H1 (cell line): ENCODE measurements at regions not wholly inside any gene's neighbourhood (a gene's known extent, or its start where the extent isn't known, plus 50 kb on each side); places are given as distances from the start of the nearest gene placed in this dataset.
A peak's percentile ranks its signal among the peaks of the same experiment; 100 is the strongest.

Source experiments
- CTCF ChIA-PET: fragments of 300-600 bp; sonication (Branson Sonifier 250); formaldehyde crosslinking; loops from one replicate; lab custom pipeline; 2021; ENCODE audit not compliant: partially characterized antibody; lab: Charles Lee
- POLR2A ChIA-PET: fragments of 300-600 bp; sonication (Branson Sonifier 250); formaldehyde crosslinking; loops from one replicate; lab custom pipeline; 2021; ENCODE audit warnings: inconsistent platforms; ENCODE audit not compliant: partially characterized antibody; lab: Charles Lee
- DNase-seq, 2 experiments: peaks; one replicate each; pipeline versions ENCODE4 v3.0.0 to v3.0.0-alpha.2; 2010 to 2022; ENCODE audit warnings: low spot score in 2 of 2, low read depth in 1 of 2, mixed read lengths in 1 of 2
- FAIRE-seq: peaks from 2 replicates; lab custom pipeline; 2011; peaks lifted over from hg19 to GRCh38; lab: Jason Lieb, UNC
- H2AFZ ChIP-seq: 2 replicates; pipeline ENCODE4 v1.8.1; 2012; ENCODE audit warnings: low read length, inconsistent platforms
- H2AK5ac ChIP-seq: 2 replicates; pipeline ENCODE4 v1.6.1; 2013; ENCODE audit warnings: low read depth, low read length
- H2BK120ac ChIP-seq: replicated peaks from 2 replicates; pipeline ENCODE3; 2013; ENCODE audit warnings: low read depth, low read length, inconsistent platforms
- H2BK12ac ChIP-seq: 2 replicates; pipeline ENCODE4 v1.6.1; 2013; ENCODE audit warnings: low read depth, low read length
- H2BK15ac ChIP-seq: 2 replicates; pipeline ENCODE4 v1.6.1; 2013; ENCODE audit warnings: low read length
- H2BK20ac ChIP-seq: 2 replicates; pipeline ENCODE4 v1.6.1; 2013; ENCODE audit warnings: low read length
- H2BK5ac ChIP-seq: 2 replicates; pipeline ENCODE4 v1.6.1; 2013; ENCODE audit warnings: low read depth, low read length
- H3K14ac ChIP-seq: 2 replicates; pipeline ENCODE4 v1.6.1; 2013; ENCODE audit warnings: inconsistent platforms; ENCODE audit not compliant: insufficient read length
- H3K18ac ChIP-seq: 2 replicates; pipeline ENCODE4 v1.6.1; 2013; ENCODE audit warnings: low read length; ENCODE audit errors: extremely low read depth
- H3K23ac ChIP-seq: 2 replicates; pipeline ENCODE4 v1.6.1; 2013; ENCODE audit warnings: inconsistent platforms; ENCODE audit not compliant: insufficient read length
- H3K23me2 ChIP-seq: 2 replicates; pipeline ENCODE4 v1.6.1; 2013; ENCODE audit warnings: low read depth, low read length
- H3K27ac ChIP-seq: 2 replicates; pipeline ENCODE4 v1.6.1; 2011; ENCODE audit warnings: low read depth, low read length, inconsistent platforms
- H3K27me3 ChIP-seq, 4 experiments: replicated peaks in 1 of 4; 1 replicate in 1 of 4; 2 replicates in 3 of 4; pipeline versions ENCODE4 v1.6.1 to v1.8.1; 2011 to 2013; ENCODE audit warnings: low read length in 3 of 4, mild to moderate bottlenecking in 3 of 4, inconsistent platforms in 2 of 4, mixed read lengths in 2 of 4, moderate library complexity in 1 of 4; ENCODE audit not compliant: control insufficient read depth in 3 of 4, insufficient read depth in 3 of 4; ENCODE audit errors: extremely low read depth in 1 of 4
- H3K36me3 ChIP-seq, 4 experiments: 2 replicates each; pipeline versions ENCODE4 v1.6.1 to v1.8.1; 2011 to 2013; ENCODE audit warnings: mild to moderate bottlenecking in 4 of 4, low read length in 3 of 4, moderate library complexity in 2 of 4, control low read depth in 1 of 4, inconsistent platforms in 1 of 4; ENCODE audit not compliant: insufficient read depth in 4 of 4, control insufficient read depth in 2 of 4
- H3K4ac ChIP-seq: replicated peaks from 2 replicates; pipeline ENCODE3; 2013; ENCODE audit warnings: low read length, low read depth, mixed read lengths, inconsistent platforms; ENCODE audit not compliant: insufficient read length
- H3K4me1 ChIP-seq, 4 experiments: replicated peaks in 1 of 4; 1 replicate in 1 of 4; 2 replicates in 3 of 4; pipeline versions ENCODE4 v1.6.1 to v1.8.1; 2011 to 2013; ENCODE audit warnings: low read length in 3 of 4, inconsistent platforms in 2 of 4, mixed read lengths in 1 of 4; ENCODE audit not compliant: insufficient read depth in 4 of 4, control insufficient read depth in 3 of 4
- H3K4me2 ChIP-seq, 2 experiments: 2 replicates each; pipeline versions ENCODE4 v1.6.1 to v1.8.1; 2011 to 2013; ENCODE audit warnings: low read depth in 2 of 2, low read length in 2 of 2, control low read depth in 1 of 2, inconsistent platforms in 1 of 2, mild to moderate bottlenecking in 1 of 2; ENCODE audit not compliant: insufficient read depth in 1 of 2
- H3K4me3 ChIP-seq, 4 experiments: fragments of 200-600, 300-600 bp in 1 of 4; sonication (generic), shearing (Covaris generic), sonication (Bioruptor Twin) in 1 of 4; 2 replicates each; pipeline versions ENCODE4 v1.5.1 to v1.8.1; 2011 to 2016; ENCODE audit warnings: low read length in 4 of 4, low read depth in 3 of 4, control low read depth in 2 of 4, inconsistent platforms in 2 of 4, mild to moderate bottlenecking in 2 of 4, mixed read lengths in 1 of 4, moderate library complexity in 1 of 4; ENCODE audit not compliant: insufficient read depth in 2 of 4; ENCODE audit errors: extremely low read depth in 1 of 4
- H3K56ac ChIP-seq: replicated peaks from 2 replicates; pipeline ENCODE3; 2013; ENCODE audit warnings: low read depth, mild to moderate bottlenecking, mixed read lengths, low read length, inconsistent platforms; ENCODE audit not compliant: insufficient read length
- H3K79me1 ChIP-seq: 2 replicates; pipeline ENCODE4 v1.6.1; 2013; ENCODE audit warnings: low read depth, low read length, control low read depth
- H3K79me2 ChIP-seq, 2 experiments: 2 replicates each; pipeline versions ENCODE4 v1.6.1 to v1.8.1; 2012 to 2013; ENCODE audit warnings: low read length in 2 of 2, mild to moderate bottlenecking in 2 of 2, inconsistent platforms in 1 of 2; ENCODE audit not compliant: insufficient read depth in 2 of 2, control insufficient read depth in 1 of 2
- H3K9ac ChIP-seq, 4 experiments: replicated peaks in 1 of 4; 1 replicate in 1 of 4; 2 replicates in 3 of 4; pipeline versions ENCODE4 v1.6.1 to v1.8.1; 2011 to 2013; ENCODE audit warnings: low read depth in 3 of 4, low read length in 3 of 4, control low read depth in 2 of 4, mild to moderate bottlenecking in 2 of 4, moderate library complexity in 2 of 4, inconsistent platforms in 1 of 4; ENCODE audit errors: extremely low read depth in 1 of 4
- H3K9me3 ChIP-seq, 2 experiments: 2 replicates each; pipeline versions ENCODE4 v1.6.1 to v1.8.1; 2012 to 2013; ENCODE audit warnings: mild to moderate bottlenecking in 2 of 2, moderate library complexity in 2 of 2, control low read depth in 1 of 2, inconsistent platforms in 1 of 2, low read depth in 1 of 2, low read length in 1 of 2, mixed read lengths in 1 of 2; ENCODE audit not compliant: insufficient read depth in 2 of 2
- H4K20me1 ChIP-seq, 2 experiments: replicated peaks in 1 of 2; 2 replicates each; pipeline versions ENCODE3 to v1.8.1; 2011 to 2013; ENCODE audit warnings: inconsistent platforms in 2 of 2, low read length in 2 of 2, mild to moderate bottlenecking in 1 of 2; ENCODE audit not compliant: insufficient read depth in 2 of 2, control insufficient read depth in 1 of 2
- H4K5ac ChIP-seq: 2 replicates; pipeline ENCODE4 v1.6.1; 2013; ENCODE audit warnings: low read length, low read depth, mixed read lengths, inconsistent platforms; ENCODE audit not compliant: insufficient read length
- H4K8ac ChIP-seq: 2 replicates; pipeline ENCODE4 v1.8.0; 2013; ENCODE audit warnings: mild to moderate bottlenecking, moderate library complexity, low read length, inconsistent platforms; ENCODE audit not compliant: insufficient read depth; ENCODE audit errors: extremely low read depth
- H4K91ac ChIP-seq: replicated peaks from 2 replicates; pipeline ENCODE3; 2013; ENCODE audit warnings: low read length, mixed read lengths, inconsistent platforms; ENCODE audit not compliant: insufficient read length
- CEBPB ChIP-seq: IDR thresholded peaks from 2 replicates; pipeline ENCODE4 v1.6.1; 2012; ENCODE audit warnings: low read depth, low read length
- CTBP2 ChIP-seq: IDR thresholded peaks from 2 replicates; pipeline ENCODE4 v1.7.0; 2011; ENCODE audit warnings: borderline replicate concordance, mild to moderate bottlenecking, moderate library complexity, mixed read lengths, low read length; ENCODE audit not compliant: insufficient read depth, insufficient read length
- GTF2F1 ChIP-seq: IDR thresholded peaks from 2 replicates; pipeline ENCODE4 v1.6.1; 2012; ENCODE audit warnings: low read depth, low read length, improper control_type of control experiment, borderline replicate concordance
- RAD21 ChIP-seq, 2 experiments: IDR thresholded peaks in 1 of 2; conservative IDR thresholded peaks in 1 of 2; 2 replicates each; pipeline ENCODE4 v1.6.1; 2011; ENCODE audit warnings: low read depth in 2 of 2, low read length in 2 of 2, improper control_type of control experiment in 1 of 2, inconsistent platforms in 1 of 2, mild to moderate bottlenecking in 1 of 2, moderate library complexity in 1 of 2
- SIN3A ChIP-seq, 2 experiments: IDR thresholded peaks in 1 of 2; conservative IDR thresholded peaks in 1 of 2; 2 replicates each; pipeline ENCODE4 v1.6.1; 2011 to 2012; ENCODE audit warnings: low read length in 2 of 2, improper control_type of control experiment in 1 of 2, low read depth in 1 of 2, mild to moderate bottlenecking in 1 of 2
- TAF7 ChIP-seq: optimal IDR thresholded peaks from 2 replicates; pipeline ENCODE3; 2011; ENCODE audit warnings: low read depth, mild to moderate bottlenecking, inconsistent platforms, low read length, moderate library complexity, borderline replicate concordance
- WGBS, 2 experiments: shearing (Covaris generic) in 1 of 2; methylation state at CpG; one replicate each; pipeline versions ENCODE4 v1.1.6 to v1.1.7; 2013 to 2015; ENCODE audit warnings: low lambda C conversion rate in 2 of 2, mixed read lengths in 2 of 2, inconsistent platforms in 1 of 2, low coverage in 1 of 2, missing lambda C conversion rate in 1 of 2; ENCODE audit not compliant: insufficient replicate concordance in 2 of 2, insufficient coverage in 1 of 2, insufficient read length in 1 of 2; ENCODE audit errors: extremely low coverage in 1 of 2, missing lambda C conversion rate in 1 of 2; 5-methylcytosine and 5-hydroxymethylcytosine counted together
- TF ChIP-seq, protein P1 (sequence below): IDR thresholded peaks from 2 replicates; pipeline ENCODE4 v1.6.1; 2012; ENCODE audit warnings: inconsistent platforms
- TF ChIP-seq, protein P2 (sequence below): IDR thresholded peaks from 2 replicates; pipeline ENCODE4 v1.6.1; 2012; ENCODE audit warnings: inconsistent platforms

DNA sequence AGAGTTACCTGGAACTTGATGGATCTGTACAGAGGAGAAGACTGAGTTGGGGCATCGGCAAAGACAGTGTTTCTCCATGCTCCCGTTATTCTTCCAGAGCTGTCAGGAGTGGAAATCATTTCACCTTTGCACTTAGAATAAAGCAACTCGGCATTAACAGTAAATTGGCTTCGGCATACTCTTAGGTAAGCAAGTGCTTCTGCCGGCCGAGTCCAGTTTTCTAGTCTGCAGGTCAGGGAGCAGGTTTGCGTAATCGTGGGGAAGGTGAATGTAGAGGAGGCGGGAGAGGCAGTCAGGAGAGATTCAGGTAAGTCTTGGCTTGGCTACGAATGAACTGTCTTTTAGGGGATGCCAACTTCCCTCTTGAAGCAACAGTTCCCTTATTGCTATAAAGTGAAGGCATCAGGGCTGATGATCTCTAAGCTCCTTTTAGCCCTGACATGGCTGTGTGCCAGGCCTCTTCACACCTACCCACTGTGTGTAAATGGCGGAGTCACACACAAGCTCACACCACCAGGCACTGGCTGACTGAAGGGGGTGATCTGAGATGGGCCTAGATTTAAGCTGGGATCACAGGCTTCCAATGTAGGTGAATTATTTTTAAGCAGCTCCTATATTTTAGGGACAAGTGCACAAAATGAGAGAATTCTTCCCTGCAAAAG lies 127.1 kb downstream of the GATA3 start:
- ChIA-PET POLR2A (no interaction called here), CTCF (interaction anchor here (0.5 to 1.7 kb wide), 5 partner anchors 12 to 1126 kb away, joined by 3 to 5 read pairs (median 4); no protein-coding TSS in a partner anchor)
- Histone ChIP-seq H2BK12ac (no peak overlapping the region), H4K8ac (no peak overlapping the region), H3K23ac (no peak overlapping the region), H3K79me1 (no peaks in the 10 kb centered on the region), H4K20me1 (no peaks in the 10 kb centered on the region), H4K5ac (no peak overlapping the region), H2AFZ (0 out of 2 replicates have a peak overlapping the region, but pooled peaks have one; percentile 49), H3K4me1 (no peaks in the 10 kb centered on the region; a peak in 1 of 7 replicates), H3K4ac (no peak overlapping the region), H4K91ac (no peak overlapping the region), H2AK5ac (no peak overlapping the region), H3K36me3 (no peaks in the 10 kb centered on the region), H3K27me3 (no peaks in the 10 kb centered on the region), H3K23me2 (no peaks in the 10 kb centered on the region), H3K9ac (no peak overlapping the region), H2BK20ac (no peak overlapping the region), H3K56ac (no peak overlapping the region), H2BK15ac (no peak overlapping the region), H2BK120ac (no peak overlapping the region), H3K18ac (no peak overlapping the region), H3K4me2 (no peak overlapping the region), H3K4me3 (no peak overlapping the region), H3K14ac (no peak overlapping the region), H3K79me2 (no peaks in the 10 kb centered on the region)
- no peak for DNase-seq
- WGBS, 2 experiments: 88% methylated on average over 11 of the region's 11 CpGs; no CpG with 5 or more reads in 1 of the 2 experiments
- FAIRE-seq: no peak
- TF ChIP-seq GTF2F1 (no peak), TAF7 (no peak), CEBPB (peak; percentile 66; the same call in 1 of the 2 replicates), RAD21 (IDR thresholded peaks at IDR 0.05 in 1 of 2, conservative IDR thresholded peaks at IDR 0.05 in 1 of 2; ENCODE audit: low read depth in 2 of 2, low read length in 2 of 2) (no peak), CTBP2 (no peak), SIN3A (conservative IDR thresholded peaks at IDR 0.05 in 1 of 2, IDR thresholded peaks at IDR 0.05 in 1 of 2; ENCODE audit: low read depth in 1 of 2, low read length in 2 of 2) (no peak)
- TF ChIP-seq, protein P1, sequence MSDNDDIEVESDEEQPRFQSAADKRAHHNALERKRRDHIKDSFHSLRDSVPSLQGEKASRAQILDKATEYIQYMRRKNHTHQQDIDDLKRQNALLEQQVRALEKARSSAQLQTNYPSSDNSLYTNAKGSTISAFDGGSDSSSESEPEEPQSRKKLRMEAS: no peak
- TF ChIP-seq, protein P2, sequence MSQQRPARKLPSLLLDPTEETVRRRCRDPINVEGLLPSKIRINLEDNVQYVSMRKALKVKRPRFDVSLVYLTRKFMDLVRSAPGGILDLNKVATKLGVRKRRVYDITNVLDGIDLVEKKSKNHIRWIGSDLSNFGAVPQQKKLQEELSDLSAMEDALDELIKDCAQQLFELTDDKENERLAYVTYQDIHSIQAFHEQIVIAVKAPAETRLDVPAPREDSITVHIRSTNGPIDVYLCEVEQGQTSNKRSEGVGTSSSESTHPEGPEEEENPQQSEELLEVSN: 0 out of 2 replicates have a peak, but pooled peaks have one; percentile 19
- TF ChIP-seq, all 59 proteins: peak for 2
- Histone ChIP-seq H3K9me3 (no peaks in the 10 kb centered on the region), H2BK5ac (no peak overlapping the region), H3K27ac (no peak overlapping the region)
